ENCODE measurements at regions not wholly inside any gene's neighbourhood (a gene's known extent, or its start where the extent isn't known, plus 50 kb on each side); places are given as distances from the start of the nearest gene placed in this dataset.

DNA sequence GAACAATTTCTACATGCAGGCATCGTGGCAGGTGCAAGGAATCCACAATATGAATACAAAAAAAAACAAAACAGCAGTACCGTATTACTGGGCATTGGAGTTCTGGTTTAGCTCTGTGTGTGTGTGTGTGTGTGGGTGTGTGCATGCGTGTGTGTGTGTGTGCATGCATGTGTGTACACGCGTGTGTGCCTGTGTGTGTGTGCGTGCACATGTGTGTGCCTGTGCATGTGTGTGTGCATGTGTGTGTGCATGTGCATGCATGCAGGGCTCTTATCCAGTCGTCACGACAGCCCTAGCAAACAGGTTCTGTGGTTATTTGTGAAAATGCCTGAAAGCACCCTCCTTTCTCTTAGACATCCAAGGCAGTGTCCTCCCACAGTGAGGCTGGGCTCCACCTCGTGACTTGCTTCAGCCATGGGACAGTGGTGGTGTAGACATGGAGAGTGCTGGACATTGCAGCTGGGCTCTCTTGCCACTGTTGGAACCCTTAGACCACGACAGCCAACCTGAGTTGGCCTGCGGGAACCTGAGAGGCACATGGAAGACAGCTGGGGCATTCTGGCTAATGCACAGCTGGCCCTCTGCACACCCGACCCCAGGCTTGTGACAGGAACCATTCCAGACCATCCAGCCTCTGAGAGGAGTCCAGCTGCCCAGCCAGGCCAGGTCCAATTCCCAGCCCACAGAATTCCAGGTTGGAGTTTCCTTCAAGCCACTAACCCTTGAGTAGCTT lies 173.4 kb upstream of the SHH start:
- TF ChIP-seq, protein P1, sequence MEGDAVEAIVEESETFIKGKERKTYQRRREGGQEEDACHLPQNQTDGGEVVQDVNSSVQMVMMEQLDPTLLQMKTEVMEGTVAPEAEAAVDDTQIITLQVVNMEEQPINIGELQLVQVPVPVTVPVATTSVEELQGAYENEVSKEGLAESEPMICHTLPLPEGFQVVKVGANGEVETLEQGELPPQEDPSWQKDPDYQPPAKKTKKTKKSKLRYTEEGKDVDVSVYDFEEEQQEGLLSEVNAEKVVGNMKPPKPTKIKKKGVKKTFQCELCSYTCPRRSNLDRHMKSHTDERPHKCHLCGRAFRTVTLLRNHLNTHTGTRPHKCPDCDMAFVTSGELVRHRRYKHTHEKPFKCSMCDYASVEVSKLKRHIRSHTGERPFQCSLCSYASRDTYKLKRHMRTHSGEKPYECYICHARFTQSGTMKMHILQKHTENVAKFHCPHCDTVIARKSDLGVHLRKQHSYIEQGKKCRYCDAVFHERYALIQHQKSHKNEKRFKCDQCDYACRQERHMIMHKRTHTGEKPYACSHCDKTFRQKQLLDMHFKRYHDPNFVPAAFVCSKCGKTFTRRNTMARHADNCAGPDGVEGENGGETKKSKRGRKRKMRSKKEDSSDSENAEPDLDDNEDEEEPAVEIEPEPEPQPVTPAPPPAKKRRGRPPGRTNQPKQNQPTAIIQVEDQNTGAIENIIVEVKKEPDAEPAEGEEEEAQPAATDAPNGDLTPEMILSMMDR (IDR thresholded peaks at IDR 0.05): no peak
- TF ChIP-seq POLR2AphosphoS5 (IDR thresholded peaks at IDR 0.05) (no peak), POLR2A (IDR thresholded peaks at IDR 0.05) (no peak)
